Mesenchymal stem cell (in vitro differentiated cells and primary cell): ENCODE measurements at regions not wholly inside any gene's neighbourhood (a gene's known extent, or its start where the extent isn't known, plus 50 kb on each side); places are given as distances from the start of the nearest gene placed in this dataset.

ENCODE experiments used
- DNase-seq: peaks from one replicate; pipeline ENCODE4 v3.0.0-alpha.2; 2013
- H2AFZ ChIP-seq: one replicate; pipeline ENCODE4 v1.6.1; 2013; ENCODE audit warnings: low read depth, mild to moderate bottlenecking, control low read depth, inconsistent platforms, low read length, moderate library complexity
- H2AK5ac ChIP-seq: 2 replicates; pipeline ENCODE4 v1.6.1; 2013; ENCODE audit warnings: low read length, moderate library complexity, mild to moderate bottlenecking, inconsistent platforms; ENCODE audit not compliant: severe bottlenecking
- H2BK120ac ChIP-seq: one replicate; pipeline ENCODE4 v1.6.1; 2013; ENCODE audit warnings: low read depth, mild to moderate bottlenecking, inconsistent platforms, low read length, moderate library complexity
- H2BK12ac ChIP-seq, 2 experiments: one replicate each; pipeline ENCODE4 v1.6.1; 2013; ENCODE audit warnings: inconsistent platforms in 2 of 2, low read length in 2 of 2, mild to moderate bottlenecking in 2 of 2, moderate library complexity in 2 of 2, control low read depth in 1 of 2
- H2BK15ac ChIP-seq: one replicate; pipeline ENCODE4 v1.6.1; 2013; ENCODE audit warnings: mild to moderate bottlenecking, low read depth, inconsistent platforms; ENCODE audit not compliant: poor library complexity, severe bottlenecking
- H2BK5ac ChIP-seq: 2 replicates; pipeline ENCODE4 v1.6.1; 2013; ENCODE audit warnings: low read depth, mild to moderate bottlenecking, low read length, control low read depth, inconsistent platforms; ENCODE audit not compliant: poor library complexity, severe bottlenecking
- H3K14ac ChIP-seq, 2 experiments: one replicate each; pipeline ENCODE4 v1.6.1; 2013; ENCODE audit warnings: inconsistent platforms in 2 of 2, low read length in 2 of 2, control low read depth in 1 of 2, mild to moderate bottlenecking in 1 of 2, moderate library complexity in 1 of 2
- H3K18ac ChIP-seq, 2 experiments: one replicate each; pipeline ENCODE4 v1.6.1; 2013; ENCODE audit warnings: inconsistent platforms in 2 of 2, low read length in 2 of 2, control low read depth in 1 of 2, low read depth in 1 of 2, mild to moderate bottlenecking in 1 of 2
- H3K23ac ChIP-seq, 2 experiments: one replicate each; pipeline ENCODE4 v1.6.1; 2013; ENCODE audit warnings: inconsistent platforms in 2 of 2, low read length in 2 of 2, mild to moderate bottlenecking in 2 of 2, moderate library complexity in 2 of 2, control low read depth in 1 of 2
- H3K27ac ChIP-seq: 2 replicates; pipeline ENCODE4 v1.5.1; 2013; ENCODE audit warnings: mild to moderate bottlenecking, moderate library complexity, low read length, control low read depth, inconsistent platforms; ENCODE audit not compliant: poor library complexity, severe bottlenecking
- H3K27me3 ChIP-seq, 2 experiments: 2 replicates each; pipeline versions ENCODE4 v1.6.1 to v1.7.0; 2013; ENCODE audit warnings: low read length in 2 of 2, mild to moderate bottlenecking in 2 of 2, moderate library complexity in 2 of 2, control low read depth in 1 of 2, inconsistent platforms in 1 of 2; ENCODE audit not compliant: control insufficient read depth in 1 of 2, insufficient read depth in 1 of 2
- H3K36me3 ChIP-seq, 2 experiments: 2 replicates each; pipeline versions ENCODE4 v1.6.1 to v1.7.0; 2013; ENCODE audit warnings: low read length in 2 of 2, control low read depth in 1 of 2, inconsistent platforms in 1 of 2, low read depth in 1 of 2, mild to moderate bottlenecking in 1 of 2; ENCODE audit not compliant: insufficient read depth in 2 of 2, control insufficient read depth in 1 of 2
- H3K4ac ChIP-seq, 2 experiments: one replicate each; pipeline ENCODE4 v1.6.1; 2013; ENCODE audit warnings: inconsistent platforms in 2 of 2, low read length in 2 of 2, mild to moderate bottlenecking in 2 of 2, moderate library complexity in 2 of 2, control low read depth in 1 of 2, low read depth in 1 of 2
- H3K4me1 ChIP-seq: 2 replicates; pipeline ENCODE4 v1.6.1; 2013; ENCODE audit warnings: low read depth, low read length, control low read depth; ENCODE audit not compliant: control insufficient read depth, insufficient read depth
- H3K4me2 ChIP-seq: 2 replicates; pipeline ENCODE4 v1.6.1; 2013; ENCODE audit warnings: low read length, mild to moderate bottlenecking, inconsistent platforms; ENCODE audit not compliant: poor library complexity, severe bottlenecking
- H3K4me3 ChIP-seq, 2 experiments: 2 replicates each; pipeline versions ENCODE4 v1.5.1 to v1.7.0; 2013; ENCODE audit warnings: low read length in 2 of 2, mild to moderate bottlenecking in 2 of 2, control low read depth in 1 of 2, low read depth in 1 of 2; ENCODE audit not compliant: insufficient read depth in 1 of 2
- H3K79me1 ChIP-seq: replicated peaks from 2 replicates; pipeline ENCODE4 v1.6.1; 2013; ENCODE audit warnings: mild to moderate bottlenecking, control low read depth, low read length, inconsistent platforms; ENCODE audit not compliant: poor library complexity, severe bottlenecking
- H3K9ac ChIP-seq: 2 replicates; pipeline ENCODE4 v1.7.0; 2013; ENCODE audit warnings: mild to moderate bottlenecking, low read length, moderate library complexity
- H3K9me3 ChIP-seq: 2 replicates; pipeline ENCODE4 v1.7.0; 2013; ENCODE audit warnings: mild to moderate bottlenecking, low read length; ENCODE audit not compliant: control insufficient read depth
- H4K8ac ChIP-seq: one replicate; pipeline ENCODE4 v1.6.1; 2013; ENCODE audit warnings: inconsistent platforms, mild to moderate bottlenecking, low read length, moderate library complexity
- H4K91ac ChIP-seq: one replicate; pipeline ENCODE4 v1.6.1; 2013; ENCODE audit warnings: mild to moderate bottlenecking, low read length, inconsistent platforms
- WGBS: methylation state at CpG from one replicate; pipeline ENCODE4 v1.1.7; 2013; ENCODE audit warnings: mixed read lengths; 5-methylcytosine and 5-hydroxymethylcytosine counted together

GRCh38 chr7:109951565-109951928, 1139.4 kb upstream of the LRRN3 start:
- WGBS: 85% methylated on average over 4 of the region's 4 CpGs

GRCh38 chr7:109955986-109956385, 1134.9 kb upstream of the LRRN3 start:
- DNase-seq: no peak
- no peaks in the 10 kb centered on the region for H3K79me1 ChIP-seq
- H2BK15ac ChIP-seq: no peak overlapping the region
- H3K4me1 ChIP-seq: no peaks in the 10 kb centered on the region
- no peaks in the 10 kb centered on the region for H3K36me3 ChIP-seq
- H4K91ac ChIP-seq: no peak overlapping the region
- no peak overlapping the region for H3K4me3 ChIP-seq
- no peak overlapping the region for H3K14ac ChIP-seq
- H3K27ac ChIP-seq: no peak overlapping the region
- no peak overlapping the region for H3K9ac ChIP-seq
- peaks cover 10% of the 10 kb centered on the region for H3K9me3 ChIP-seq
- no peak overlapping the region for H2AFZ ChIP-seq
- H3K23ac ChIP-seq: no peak overlapping the region
- no peak overlapping the region for H3K4ac ChIP-seq
- H2BK12ac ChIP-seq: no peak overlapping the region
- no peak overlapping the region for H3K4me2 ChIP-seq
- no peaks in the 10 kb centered on the region for H3K27me3 ChIP-seq
- no peak overlapping the region for H2BK120ac ChIP-seq
- no peak overlapping the region for H2BK5ac ChIP-seq
- H4K8ac ChIP-seq: no peak overlapping the region
- no peak overlapping the region for H3K18ac ChIP-seq
- no peak overlapping the region for H2AK5ac ChIP-seq

More at GRCh38 chr7:109951565-109951928, 1139.4 kb upstream of the LRRN3 start:
- no peak overlapping the region for H2BK120ac ChIP-seq
- H2BK15ac ChIP-seq: no peak overlapping the region
- no peaks in the 10 kb centered on the region for H3K4me1 ChIP-seq
- H3K79me1 ChIP-seq: no peaks in the 10 kb centered on the region
- peaks cover 7% of the 10 kb centered on the region for H3K9me3 ChIP-seq
- no peak overlapping the region for H3K4me3 ChIP-seq
- H3K27ac ChIP-seq: no peak overlapping the region
- no peak overlapping the region for H3K4me2 ChIP-seq
- H3K27me3 ChIP-seq: no peaks in the 10 kb centered on the region
- no peak overlapping the region for H3K4ac ChIP-seq
- H3K18ac ChIP-seq: no peak overlapping the region
- H2AFZ ChIP-seq: no peak overlapping the region
- H4K91ac ChIP-seq: no peak overlapping the region
- H2BK5ac ChIP-seq: no peak overlapping the region
- no peak overlapping the region for H3K14ac ChIP-seq
- H2BK12ac ChIP-seq: no peak overlapping the region
- no peak overlapping the region for H3K23ac ChIP-seq
- no peak overlapping the region for H3K9ac ChIP-seq
- no peaks in the 10 kb centered on the region for H3K36me3 ChIP-seq
- no peak overlapping the region for H4K8ac ChIP-seq
- peak overlapping the region; percentile 85 for H2AK5ac ChIP-seq
- no peak for DNase-seq

- H3K36me3 ChIP-seq: no peaks in the 10 kb centered on the region
- no peaks in the 10 kb centered on the region for H3K79me1 ChIP-seq
- no peak overlapping the region for H3K14ac ChIP-seq
- no peak overlapping the region for H4K91ac ChIP-seq
- H3K9me3 ChIP-seq: peaks cover 10% of the 10 kb centered on the region
- H2AFZ ChIP-seq: no peak overlapping the region
- no peak overlapping the region for H4K8ac ChIP-seq
- no peak overlapping the region for H2AK5ac ChIP-seq
- H3K4ac ChIP-seq: no peak overlapping the region
- H2BK12ac ChIP-seq: no peak overlapping the region
- DNase-seq: no peak
- H3K9ac ChIP-seq: no peak overlapping the region
- H3K4me3 ChIP-seq: no peak overlapping the region
- H3K27ac ChIP-seq: no peak overlapping the region
- H2BK15ac ChIP-seq: no peak overlapping the region
- no peak overlapping the region for H3K18ac ChIP-seq
- no peak overlapping the region for H3K4me2 ChIP-seq
- no peak overlapping the region for H3K23ac ChIP-seq
- H2BK5ac ChIP-seq: no peak overlapping the region
- H3K4me1 ChIP-seq: no peaks in the 10 kb centered on the region
- H2BK120ac ChIP-seq: no peak overlapping the region
- H3K27me3 ChIP-seq: no peaks in the 10 kb centered on the region
These were observed 1134.0 kb upstream of the LRRN3 start for GRCh38 chr7:109956916-109957315.

- Histone ChIP-seq H3K23ac (no peak overlapping the region), H3K4me3 (no peak overlapping the region), H3K9ac (no peak overlapping the region), H3K27me3 (no peaks in the 10 kb centered on the region), H3K27ac (no peak overlapping the region), H2AK5ac (no peak overlapping the region), H2BK120ac (no peak overlapping the region), H3K79me1 (no peaks in the 10 kb centered on the region), H2BK12ac (no peak overlapping the region), H3K4me1 (no peaks in the 10 kb centered on the region), H3K36me3 (no peaks in the 10 kb centered on the region), H4K91ac (no peak overlapping the region), H3K18ac (no peak overlapping the region), H2BK5ac (no peak overlapping the region), H2AFZ (no peak overlapping the region), H4K8ac (no peak overlapping the region), H2BK15ac (no peak overlapping the region), H3K4me2 (no peak overlapping the region), H3K4ac (no peak overlapping the region), H3K14ac (no peak overlapping the region), H3K9me3 (peaks cover 13% of the 10 kb centered on the region)
- no peak for DNase-seq
- WGBS: 100% methylated on average over 1 of the region's 3 CpGs
These were observed 1127.2 kb upstream of the LRRN3 start for GRCh38 chr7:109963741-109964140.
